Psoas muscle (tissue), 7 donors: ENCODE measurements at regions not wholly inside any gene's neighbourhood (a gene's known extent, or its start where the extent isn't known, plus 50 kb on each side); places are given as distances from the start of the nearest gene placed in this dataset.
"Not testable (repeated sequence)": the region's sequence is repeated elsewhere in the genome, so short reads cannot be mapped to it uniquely, and the experiment has no call there.

Source experiments
- ATAC-seq, 4 donors: fragments of 200-7000 bp; cut with Tn5 transposase; one replicate each; pipeline ENCODE4 v1.9.1; 2020; ENCODE audit warnings: moderate library complexity in 3 of 4, mild to moderate bottlenecking in 2 of 4
- DNase-seq, 2 donors: peaks; one replicate each; pipeline ENCODE4 v3.0.0-alpha.2; 2020
- H3K27ac ChIP-seq: fragments of 200-600 bp; one replicate; pipeline ENCODE4 v1.8.0; 2022
- H3K27me3 ChIP-seq, 3 donors: fragments of 200-600 bp in 1 of 3; one replicate each; pipeline versions ENCODE4 v1.6.1 to v1.8.0; 2013 to 2022; ENCODE audit warnings: low read length in 2 of 3, mild to moderate bottlenecking in 2 of 3, moderate library complexity in 1 of 3; ENCODE audit not compliant: insufficient read depth in 3 of 3
- H3K36me3 ChIP-seq, 2 donors: fragments of 200-600 bp in 1 of 2; one replicate each; pipeline versions ENCODE4 v1.6.1 to v1.8.0; 2013 to 2022; ENCODE audit warnings: low read depth in 1 of 2, mild to moderate bottlenecking in 1 of 2, moderate library complexity in 1 of 2; ENCODE audit not compliant: insufficient read depth in 1 of 2
- H3K4me1 ChIP-seq: fragments of 200-600 bp; one replicate; pipeline ENCODE4 v1.8.0; 2022
- H3K4me3 ChIP-seq: fragments of 200-600 bp; one replicate; pipeline ENCODE4 v1.8.0; 2022; ENCODE audit warnings: mild to moderate bottlenecking
- H3K9me3 ChIP-seq: fragments of 200-600 bp; one replicate; pipeline ENCODE4 v1.8.0; 2022
- CTCF ChIP-seq: fragments of 200-600 bp; IDR thresholded peaks from one replicate; pipeline ENCODE4 v1.8.0; 2022; ENCODE audit warnings: antibody characterized with exemption
- WGBS, 3 donors: extraction: QIAGEN DNeasy Blood & Tissue Kit; methylation state at CpG; one replicate each; pipeline versions ENCODE4 v1.1.6 to v1.1.7; 2013; 5-methylcytosine and 5-hydroxymethylcytosine counted together
- intact Hi-C, 2 donors: fragments of 100-400 bp; cut with DNase I; formaldehyde crosslinking; loops; one replicate each; pipeline versions ENCODE4 v1.11.0 to v1.14.2; 2022
- donor health status: healthy with polysubstance abuse.
- donor health status: DM: no; HTN: no; CAD: no; lungs with moderate emphysema.
- donor health status: Bipolar disorder and iron deficiency.
- donor health status: healthy.
- donor health status: DM: yes; HTN: yes; CAD: no.
- donor health status: DM: no; HTN: no; CAD: no.
- donor health status: DM: yes; HTN: yes; CAD: no.

- Histone ChIP-seq H3K4me1 (no peaks in the 10 kb centered on the region), H3K36me3 (no peaks in the 10 kb centered on the region), H3K27me3 (no peaks in the 10 kb centered on the region), H3K9me3 (no peaks in the 10 kb centered on the region), H3K27ac (no peak overlapping the region), H3K4me3 (no peak overlapping the region)
- ATAC-seq (no peak), DNase-seq (no peak)
- intact Hi-C loops: no loop called here
- TF ChIP-seq CTCF: no peak
Observed at GRCh38 chr9:31588756-31589155, 795.7 kb upstream of the ACO1 start.

- H3K4me1 ChIP-seq: no peaks in the 10 kb centered on the region
- H3K27ac ChIP-seq: no peak overlapping the region
- no peaks in the 10 kb centered on the region for H3K9me3 ChIP-seq
- H3K27me3 ChIP-seq: no peaks in the 10 kb centered on the region
- ATAC-seq (no peak), DNase-seq (no peak)
- H3K36me3 ChIP-seq: no peaks in the 10 kb centered on the region
- TF ChIP-seq CTCF: no peak
- WGBS, 3 donors: 73 to 83% (median 81%) methylated on average over 2 of the region's 2 CpGs
- intact Hi-C loops: no loop called here
- no peak overlapping the region for H3K4me3 ChIP-seq
Observed at GRCh38 chr9:31590091-31590490, 794.4 kb upstream of the ACO1 start.

- H3K4me1 ChIP-seq, H3K9me3 ChIP-seq, H3K27me3 ChIP-seq, H3K4me3 ChIP-seq, ATAC-seq, DNase-seq, intact Hi-C loops, H3K36me3 ChIP-seq, H3K27ac ChIP-seq: not testable (repeated sequence)
- 89 to 93% (median 91%) methylated on average over 5 of the region's 5 CpGs for WGBS, 3 donors
Observed at GRCh38 chr9:31597086-31597485, 787.4 kb upstream of the ACO1 start.

GRCh38 chr9:31597977-31598376 is 786.5 kb upstream of the ACO1 start:
- TF ChIP-seq CTCF: no peak
- Histone ChIP-seq H3K36me3 (no peaks in the 10 kb centered on the region), H3K4me3 (no peak overlapping the region), H3K4me1 (no peaks in the 10 kb centered on the region), H3K27ac (no peak overlapping the region), H3K27me3 (no peaks in the 10 kb centered on the region), H3K9me3 (no peaks in the 10 kb centered on the region)
- intact Hi-C loops: no loop called here
- DNase-seq (no peak), ATAC-seq (peak in 1 of 4 donors; percentile 26)

GRCh38 chr9:31601666-31602065 is 782.8 kb upstream of the ACO1 start:
- DNase-seq: no peak
- Histone ChIP-seq H3K27me3 (no peaks in the 10 kb centered on the region), H3K9me3 (no peaks in the 10 kb centered on the region), H3K4me3 (no peak overlapping the region), H3K4me1 (no peaks in the 10 kb centered on the region), H3K36me3 (no peaks in the 10 kb centered on the region), H3K27ac (no peak overlapping the region)
- ATAC-seq: no peak
- TF ChIP-seq CTCF: no peak
- intact Hi-C loops: no loop called here
